HepG2 (cell line): ENCODE measurements at regions not wholly inside any gene's neighbourhood (a gene's known extent, or its start where the extent isn't known, plus 50 kb on each side); places are given as distances from the start of the nearest gene placed in this dataset.
"Not testable (repeated sequence)": the region's sequence is repeated elsewhere in the genome, so short reads cannot be mapped to it uniquely, and the experiment has no call there.

Source experiments
- ATAC-seq: fragments of 200-7000 bp; cut with Tn5 transposase; 3 replicates; pipeline ENCODE4 v1.9.1; 2020; ENCODE audit warnings: mild to moderate bottlenecking, moderate library complexity
- BruUV-seq: library from RNA; stranded (reverse); fragments of 400-500 nt; replicated peaks from 2 replicates; lab custom pipeline; 2021; lab: Mats Ljungman, UMichigan
- CTCF ChIA-PET: fragments of 300-600 bp; formaldehyde crosslinking; extraction: SDS; loops from one replicate; lab custom pipeline; 2021; ENCODE audit warnings: low total read pairs, inconsistent platforms, low intra/inter-chr PET ratio; lab: Yijun Ruan, JAX
- POLR2A ChIA-PET: fragments of 350-600 bp; sonication (Branson Sonifier 250); formaldehyde crosslinking; loops from one replicate; lab custom pipeline; 2020; ENCODE audit warnings: antibody characterized with exemption, inconsistent platforms; lab: Yijun Ruan, JAX
- DNase-seq: peaks from one replicate; pipeline ENCODE4 v3.0.0-alpha.2; 2015; ENCODE audit warnings: low spot score
- FAIRE-seq: peaks from 3 replicates; lab custom pipeline; 2011; peaks lifted over from hg19 to GRCh38; lab: Jason Lieb, UNC
- H2AFZ ChIP-seq: one replicate; pipeline ENCODE4 v1.6.1; 2011; ENCODE audit warnings: low read length, inconsistent platforms
- H3K27ac ChIP-seq: fragments of 300-600 bp; 3 replicates; pipeline ENCODE4 v1.8.0; 2011; ENCODE audit warnings: mixed run types, mild to moderate bottlenecking, mixed read lengths, low read length, inconsistent platforms; ENCODE audit not compliant: insufficient read depth; ENCODE audit errors: extremely low read length
- H3K27me3 ChIP-seq, 2 experiments: fragments of 200-600 bp in 1 of 2; 2 replicates in 1 of 2; 3 replicates in 1 of 2; pipeline versions ENCODE4 v1.6.0 to v1.8.0; 2011; ENCODE audit warnings: low read length in 2 of 2, mild to moderate bottlenecking in 2 of 2, moderate library complexity in 2 of 2, inconsistent platforms in 1 of 2; ENCODE audit not compliant: insufficient read depth in 2 of 2, control insufficient read depth in 1 of 2
- H3K36me3 ChIP-seq, 2 experiments: fragments of 200-600 bp in 1 of 2; replicated peaks in 1 of 2; 2 replicates in 1 of 2; 3 replicates in 1 of 2; pipeline versions ENCODE4 v1.5.1 to v1.8.0; 2011; ENCODE audit warnings: low read length in 2 of 2, inconsistent platforms in 1 of 2; ENCODE audit not compliant: insufficient read depth in 2 of 2, control insufficient read depth in 1 of 2
- H3K4me1 ChIP-seq: 2 replicates; pipeline ENCODE4 v1.5.1; 2012; ENCODE audit warnings: low read length, inconsistent platforms; ENCODE audit not compliant: insufficient read depth
- H3K4me2 ChIP-seq: 2 replicates; pipeline ENCODE4 v1.6.0; 2011; ENCODE audit warnings: low read depth, low read length, inconsistent platforms
- H3K4me3 ChIP-seq, 3 experiments: fragments of 200-600 bp in 1 of 3; sonication (generic), shearing (Covaris generic) in 1 of 3; replicated peaks in 1 of 3; 2 replicates each; pipeline ENCODE4 v1.5.1; 2011 to 2016; ENCODE audit warnings: low read length in 3 of 3, inconsistent platforms in 2 of 3, low read depth in 2 of 3, mild to moderate bottlenecking in 2 of 3, control low read depth in 1 of 3, mixed read lengths in 1 of 3; ENCODE audit not compliant: insufficient read depth in 1 of 3
- H3K79me2 ChIP-seq: one replicate; pipeline ENCODE4 v1.6.1; 2011; ENCODE audit warnings: low read length, inconsistent platforms; ENCODE audit not compliant: insufficient read depth
- H3K9ac ChIP-seq: 2 replicates; pipeline ENCODE4 v1.6.0; 2011; ENCODE audit warnings: mild to moderate bottlenecking, low read depth, low read length, inconsistent platforms; ENCODE audit not compliant: insufficient read depth
- H3K9me3 ChIP-seq: 2 replicates; pipeline ENCODE4 v1.5.1; 2012; ENCODE audit warnings: mild to moderate bottlenecking, low read length
- H4K20me1 ChIP-seq: 2 replicates; pipeline ENCODE4 v1.6.0; 2011; ENCODE audit warnings: inconsistent platforms, mild to moderate bottlenecking, low read length, moderate library complexity; ENCODE audit not compliant: insufficient read depth
- SMYD3 ChIP-seq: sonication (generic); formaldehyde crosslinking; IDR thresholded peaks from 2 replicates; pipeline ENCODE4 v1.8.1; 2023; ENCODE audit warnings: mild to moderate bottlenecking, missing genetic modification reagents
- YY1 ChIP-seq: IDR thresholded peaks from 2 replicates; pipeline ENCODE4 v1.6.1; 2011; ENCODE audit warnings: low read length, low read depth, moderate library complexity, mild to moderate bottlenecking; ENCODE audit not compliant: insufficient read depth, insufficient replicate concordance
- ZFX ChIP-seq: sonication (generic); formaldehyde crosslinking; IDR thresholded peaks from 2 replicates; pipeline ENCODE4 v1.4.0; 2020; ENCODE audit warnings: mild to moderate bottlenecking, low read depth, missing genetic modification reagents, moderate library complexity
- WGBS: methylation state at CpG from one replicate; pipeline ENCODE4 v1.1.6; 2017; ENCODE audit warnings: low lambda C conversion rate; 5-methylcytosine and 5-hydroxymethylcytosine counted together
- in situ Hi-C: cut with HindIII; loops from 2 replicates; pipeline ENCODE4 v1.10.0; 2017; ENCODE audit warnings: low pct_unique_long_range_greater_than_20kb; ENCODE audit not compliant: extremely low pct_ligation_motif_present
- intact Hi-C: fragments of 100-400 bp; cut with micrococcal nuclease; formaldehyde crosslinking; loops from one replicate; pipeline ENCODE4 v1.10.0; 2022; ENCODE audit not compliant: unreplicated experiment

GRCh38 chr20:60192326-60192725, 234.1 kb downstream of the CDH26 start:
- Histone ChIP-seq H3K79me2 (no peaks in the 10 kb centered on the region), H3K27me3 (no peaks in the 10 kb centered on the region), H3K9me3 (peaks cover 76% of the 10 kb centered on the region), H2AFZ (no peak overlapping the region), H3K4me1 (no peaks in the 10 kb centered on the region), H3K9ac (no peak overlapping the region), H4K20me1 (no peaks in the 10 kb centered on the region), H3K4me2 (no peak overlapping the region), H3K27ac (no peak overlapping the region), H3K36me3 (no peaks in the 10 kb centered on the region), H3K4me3 (no peak overlapping the region)
- TF ChIP-seq YY1 (no peak), SMYD3 (CRISPR knock-in tag) (no peak), ZFX (CRISPR knock-in tag) (no peak)
- DNase-seq (no peak), FAIRE-seq (no peak), ATAC-seq (no peak)
- ChIA-PET POLR2A (no interaction called here), CTCF (no interaction called here)
- 44% methylated on average over 1 of the region's 1 CpG for whole genome bisulfite sequencing
- intact Hi-C loops (no loop called here), in situ Hi-C loops (no loop called here)
- no TSS peak for BruUV-seq

- H3K4me1 ChIP-seq, H3K27me3 ChIP-seq, H3K4me3 ChIP-seq, BruUV-seq, DNase-seq, ATAC-seq, H3K9ac ChIP-seq, H3K27ac ChIP-seq, H3K4me2 ChIP-seq, POLR2A ChIA-PET, H4K20me1 ChIP-seq, in situ Hi-C loops, H2AFZ ChIP-seq, H3K36me3 ChIP-seq, H3K79me2 ChIP-seq, CTCF ChIA-PET, FAIRE-seq: not testable (repeated sequence)
- intact Hi-C loops = loop anchor here (5.0 kb wide), 1 partner anchor 1357 kb away; no protein-coding TSS in a partner anchor
- WGBS = 2% methylated on average over 3 of the region's 3 CpGs
- peaks cover 61% of the 10 kb centered on the region for H3K9me3 ChIP-seq
Observed at GRCh38 chr20:60199132-60199531, 240.9 kb downstream of the CDH26 start.
